ENCODE measurements at regions not wholly inside any gene's neighbourhood (a gene's known extent, or its start where the extent isn't known, plus 50 kb on each side); places are given as distances from the start of the nearest gene placed in this dataset.

DNA sequence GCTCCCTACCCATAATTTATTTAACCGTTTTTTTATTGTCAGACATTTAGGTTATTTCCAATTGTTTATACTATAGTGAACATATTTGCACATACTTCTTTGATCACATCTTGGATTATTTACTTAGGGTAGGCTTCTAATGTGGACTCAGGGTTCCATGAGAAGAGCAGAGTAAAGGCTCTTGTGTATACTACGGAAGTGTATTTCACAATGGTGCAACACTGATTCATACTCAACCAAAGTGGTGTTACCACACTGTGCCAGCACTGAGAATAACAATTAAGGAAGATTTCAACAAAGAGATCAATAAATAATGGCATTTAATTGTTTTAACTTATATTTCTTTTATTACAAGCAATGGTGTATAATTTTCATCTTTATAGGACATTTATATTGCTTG, 251.2 kb downstream of the ZNF326 start:
- TF ChIP-seq POLR2A (IDR thresholded peaks at IDR 0.05): no peak
- TF ChIP-seq, protein P1, sequence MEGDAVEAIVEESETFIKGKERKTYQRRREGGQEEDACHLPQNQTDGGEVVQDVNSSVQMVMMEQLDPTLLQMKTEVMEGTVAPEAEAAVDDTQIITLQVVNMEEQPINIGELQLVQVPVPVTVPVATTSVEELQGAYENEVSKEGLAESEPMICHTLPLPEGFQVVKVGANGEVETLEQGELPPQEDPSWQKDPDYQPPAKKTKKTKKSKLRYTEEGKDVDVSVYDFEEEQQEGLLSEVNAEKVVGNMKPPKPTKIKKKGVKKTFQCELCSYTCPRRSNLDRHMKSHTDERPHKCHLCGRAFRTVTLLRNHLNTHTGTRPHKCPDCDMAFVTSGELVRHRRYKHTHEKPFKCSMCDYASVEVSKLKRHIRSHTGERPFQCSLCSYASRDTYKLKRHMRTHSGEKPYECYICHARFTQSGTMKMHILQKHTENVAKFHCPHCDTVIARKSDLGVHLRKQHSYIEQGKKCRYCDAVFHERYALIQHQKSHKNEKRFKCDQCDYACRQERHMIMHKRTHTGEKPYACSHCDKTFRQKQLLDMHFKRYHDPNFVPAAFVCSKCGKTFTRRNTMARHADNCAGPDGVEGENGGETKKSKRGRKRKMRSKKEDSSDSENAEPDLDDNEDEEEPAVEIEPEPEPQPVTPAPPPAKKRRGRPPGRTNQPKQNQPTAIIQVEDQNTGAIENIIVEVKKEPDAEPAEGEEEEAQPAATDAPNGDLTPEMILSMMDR (IDR thresholded peaks at IDR 0.05): no peak

All from adrenal gland (tissue), 5 donors.